Activated naive CD4-positive, alpha-beta T cell treated with Interleukin-2 at 50 U/mL for 16 hours (primary cell): ENCODE measurements at regions not wholly inside any gene's neighbourhood (a gene's known extent, or its start where the extent isn't known, plus 50 kb on each side); places are given as distances from the start of the nearest gene placed in this dataset.

Experiments
- DNase-seq: peaks from one replicate; pipeline ENCODE4 v3.0.0-alpha.2; 2020

DNA sequence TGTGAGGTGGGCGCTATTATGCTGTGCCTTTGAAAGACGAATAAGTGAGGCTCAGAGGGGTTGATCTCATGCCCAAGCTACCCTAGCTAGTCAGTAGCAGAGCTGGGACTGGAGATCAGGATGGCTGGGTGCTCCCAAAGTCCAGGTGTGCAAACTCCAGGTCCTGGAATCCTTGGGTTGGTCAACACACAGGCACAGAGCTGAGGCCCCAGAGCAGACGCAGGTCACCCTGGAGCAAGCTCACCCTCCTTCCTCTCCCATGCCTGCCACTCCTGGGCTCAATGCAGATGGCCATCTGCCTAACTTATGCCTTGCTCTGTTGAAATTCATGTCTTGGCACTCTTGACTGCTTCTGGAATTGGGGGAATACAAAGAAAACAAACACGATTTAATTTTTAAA is 587.2 kb downstream of the PTPRU start:
- DNase-seq = no peak

GRCh38 chr1:29821605-29822004 is 585.3 kb downstream of the PTPRU start:
- DNase-seq = no peak

- DNase-seq = no peak
These were observed 584.1 kb downstream of the PTPRU start for GRCh38 chr1:29820401-29820800.

GRCh38 chr1:29812408-29813135 is 576.2 kb downstream of the PTPRU start:
- DNase-seq = no peak

- no peak for DNase-seq
These were observed 575.5 kb downstream of the PTPRU start for GRCh38 chr1:29811727-29812407.

- DNase-seq = no peak
These were observed 574.9 kb downstream of the PTPRU start for GRCh38 chr1:29811247-29811646.

GRCh38 chr1:29810121-29811120 is 574.1 kb downstream of the PTPRU start:
- DNase-seq = no peak

GRCh38 chr1:29809446-29810120 is 573.3 kb downstream of the PTPRU start:
- DNase-seq = no peak

DNA sequence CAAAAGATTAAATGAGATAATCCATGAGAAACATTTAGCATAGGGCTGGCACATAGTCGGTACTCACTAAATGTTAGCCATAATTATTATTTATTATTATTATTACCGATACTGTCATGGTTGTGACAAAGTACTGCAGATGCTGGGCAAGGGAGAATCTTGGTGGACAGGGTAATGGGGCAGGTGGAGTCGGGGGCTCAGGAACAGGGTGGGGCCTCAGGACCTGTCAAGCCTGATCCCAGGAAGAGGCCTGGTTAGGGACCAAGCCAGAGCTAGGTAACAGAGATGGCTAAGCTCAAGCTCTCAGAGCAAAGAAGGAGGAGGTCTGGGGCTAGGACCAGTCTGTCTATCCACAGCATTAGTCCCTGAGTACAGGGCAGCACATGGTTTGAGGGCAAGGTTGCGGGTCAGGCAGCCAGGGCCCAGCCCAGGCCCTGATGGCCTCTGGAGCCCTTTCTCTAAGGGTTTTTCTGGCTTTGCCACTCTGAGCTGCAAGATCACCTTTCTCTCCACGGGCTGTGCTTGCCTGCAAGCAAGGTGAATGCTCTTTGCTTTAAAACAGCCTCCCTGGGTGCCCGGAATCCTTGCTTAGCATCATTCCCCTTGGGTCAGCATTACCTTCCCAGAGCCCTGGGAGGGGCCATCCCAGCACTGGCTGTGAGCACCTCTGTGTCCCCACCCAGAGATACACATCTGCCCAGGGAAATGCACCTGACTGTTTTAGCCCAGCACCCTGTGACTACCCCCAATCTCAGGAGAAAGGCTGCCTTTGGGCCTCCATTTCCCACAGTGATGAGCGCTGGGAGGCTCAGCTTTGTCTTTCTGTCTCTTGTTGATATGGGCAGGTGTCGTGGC is 572.0 kb downstream of the PTPRU start:
- no peak for DNase-seq

GRCh38 chr1:29807689-29808088 is 571.4 kb downstream of the PTPRU start:
- no peak for DNase-seq

DNA sequence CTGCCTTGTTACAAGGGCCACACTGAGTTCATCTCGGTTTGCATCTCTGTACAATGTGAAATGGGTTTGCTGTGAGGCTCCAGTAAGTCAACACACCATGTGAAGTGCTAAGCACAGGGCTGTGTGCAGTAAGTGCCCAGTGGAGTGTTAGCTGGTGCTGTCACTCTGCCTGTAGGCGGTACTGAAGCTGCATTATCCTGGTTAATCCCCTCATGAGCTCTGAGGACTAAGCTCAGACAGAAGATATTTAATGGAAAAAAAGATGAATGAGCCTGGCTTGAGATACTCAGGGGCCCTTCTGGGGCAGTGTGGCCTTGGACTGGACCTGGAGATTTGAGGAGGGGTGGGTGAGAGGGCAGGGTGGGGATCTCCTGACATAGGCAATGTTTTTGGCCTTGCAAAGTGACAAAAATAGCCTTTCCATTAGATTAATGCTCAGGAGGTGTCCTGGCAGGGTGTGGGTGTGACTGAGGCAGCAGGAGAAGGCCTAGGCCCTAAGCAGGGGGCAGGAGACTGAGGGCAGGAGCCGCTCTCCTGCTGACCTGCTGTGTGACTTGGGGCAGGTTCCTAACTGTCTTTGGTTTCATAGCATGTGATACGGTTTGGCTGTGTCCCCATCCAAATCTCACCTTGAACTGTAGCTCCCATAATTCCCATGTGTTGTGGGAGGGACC is 570.5 kb downstream of the PTPRU start:
- DNase-seq = no peak

DNA sequence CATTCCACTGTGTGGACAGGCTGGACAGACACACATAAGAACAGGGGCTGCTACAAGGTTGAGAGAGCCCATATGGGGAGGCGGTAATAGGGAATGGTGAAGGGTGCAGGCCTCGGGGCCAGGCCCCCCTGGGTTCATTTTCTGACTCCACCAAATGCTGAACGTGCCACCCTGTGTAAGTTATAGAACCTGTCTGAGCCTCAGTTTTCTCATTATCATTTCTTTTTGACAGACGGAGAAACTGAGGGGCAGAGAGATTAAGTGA is 569.5 kb downstream of the PTPRU start:
- no peak for DNase-seq

DNA sequence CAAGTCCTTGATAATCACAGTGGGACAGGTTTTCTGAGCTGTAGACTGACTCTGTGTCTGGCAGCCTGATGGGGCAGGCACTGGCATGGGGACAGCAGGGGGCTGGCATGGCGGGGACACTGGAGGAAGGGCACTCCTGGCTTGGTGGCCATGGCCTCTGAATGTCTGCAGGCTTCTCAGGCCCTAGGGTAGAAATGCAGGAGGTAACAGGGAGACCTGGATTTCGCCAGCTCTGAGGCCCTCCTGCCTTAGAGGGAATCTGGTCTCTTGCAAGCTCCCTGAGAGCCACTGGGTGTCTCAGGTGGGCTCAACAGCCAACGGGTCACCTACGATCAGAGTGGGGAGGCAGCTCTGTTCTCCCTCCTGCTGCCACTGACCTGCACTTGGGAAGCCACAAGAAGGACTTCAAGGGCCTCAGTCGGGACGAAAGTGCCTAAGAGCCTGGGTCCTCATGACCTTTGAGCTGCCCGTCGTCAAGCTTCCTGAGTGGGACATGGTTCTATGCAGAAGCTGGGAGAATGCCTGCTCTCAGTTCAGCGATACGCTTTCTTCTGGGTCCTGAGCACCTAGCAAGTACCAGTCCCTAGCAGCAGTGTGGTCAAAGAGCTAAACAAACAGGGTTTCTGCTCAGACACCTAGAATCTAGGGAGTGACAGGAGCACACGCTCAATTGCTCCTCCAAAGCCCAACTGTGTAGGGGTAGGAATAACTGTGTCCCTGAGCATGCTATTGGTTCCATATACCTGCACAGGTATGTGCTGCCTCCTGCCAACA is 569.0 kb downstream of the PTPRU start:
- DNase-seq = no peak

- no peak for DNase-seq
These were observed 568.0 kb downstream of the PTPRU start for GRCh38 chr1:29804181-29804899.

DNA sequence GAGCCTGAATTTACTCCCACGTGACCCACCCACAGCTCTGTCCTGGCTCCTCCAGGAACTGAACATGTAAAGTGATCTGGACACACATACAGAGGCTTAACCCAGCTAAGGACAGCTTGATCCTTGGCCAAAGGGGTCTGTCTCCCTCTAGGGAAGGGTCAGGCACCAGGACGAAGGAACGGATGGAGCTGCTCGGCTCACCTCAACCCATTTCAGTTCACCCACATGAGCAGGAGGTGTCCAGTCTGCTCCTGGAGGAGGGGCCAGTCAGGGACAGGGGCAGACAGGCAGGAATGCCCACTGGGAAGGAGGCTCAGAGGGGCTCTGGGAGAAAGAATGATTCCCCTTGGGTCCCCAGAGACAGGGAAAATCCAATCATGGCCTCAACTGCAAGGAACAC is 567.2 kb downstream of the PTPRU start:
- no peak for DNase-seq

DNA sequence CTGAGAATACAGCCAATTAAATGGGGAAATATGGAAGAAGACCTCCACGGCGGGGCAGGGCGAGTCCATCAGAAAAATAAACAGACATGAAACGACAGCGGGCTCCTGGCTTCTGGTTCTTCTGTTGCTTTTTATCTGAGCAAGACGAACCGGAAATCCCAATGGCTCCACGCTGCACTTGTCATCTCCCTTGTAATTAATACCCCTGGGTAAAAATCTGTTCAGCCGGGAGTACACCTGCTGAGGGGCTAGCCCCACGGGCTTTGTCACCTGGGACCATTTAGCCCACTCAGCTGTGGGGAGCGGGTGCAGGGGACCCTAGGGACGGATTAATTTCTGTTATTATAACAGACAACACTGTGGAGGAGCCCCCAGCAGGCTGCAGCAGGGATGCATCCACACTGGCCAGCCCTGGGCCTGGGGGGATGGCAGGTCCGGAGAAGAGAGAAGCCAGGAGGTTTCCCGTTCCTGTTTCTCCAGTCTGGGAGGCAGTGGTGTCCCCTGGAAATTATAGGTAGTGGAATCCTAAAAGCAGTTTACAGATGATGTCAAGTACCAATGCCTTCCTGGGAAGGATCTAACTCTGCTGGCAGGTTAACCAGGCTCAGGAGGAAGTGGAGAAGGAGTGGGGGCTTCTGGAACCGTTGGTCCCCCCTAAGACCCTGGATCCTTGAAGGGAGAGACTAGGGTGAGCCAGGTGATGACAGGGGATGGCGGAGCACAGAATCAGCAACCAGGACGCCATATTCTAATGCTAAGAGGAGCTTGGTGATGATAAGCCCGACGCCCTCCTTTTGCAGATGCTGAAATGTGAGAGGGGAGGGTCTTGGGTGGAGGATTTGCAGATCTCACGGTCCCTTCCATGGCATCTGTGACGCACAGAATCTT is 566.1 kb downstream of the PTPRU start:
- DNase-seq = no peak

DNA sequence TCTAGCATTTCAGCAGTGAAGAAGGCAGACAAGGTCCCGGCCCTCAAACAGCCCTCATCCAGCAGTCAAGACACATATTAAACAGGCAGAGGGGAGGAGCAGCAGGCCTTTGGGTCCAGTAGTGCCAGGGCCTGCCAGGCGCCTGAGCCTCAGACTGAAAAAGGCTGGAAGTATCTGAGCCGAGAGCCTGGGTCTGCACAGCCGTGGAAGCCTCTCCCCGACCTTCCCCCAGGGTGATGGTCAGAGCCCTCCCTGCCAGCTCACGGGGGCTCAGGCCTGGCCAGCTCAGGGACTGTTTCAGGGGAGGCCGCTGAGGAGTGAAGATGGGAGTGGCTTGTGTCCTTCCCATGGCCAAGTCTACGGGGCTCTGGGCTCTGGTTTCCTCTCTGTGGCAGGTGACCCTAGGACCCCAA is 565.2 kb downstream of the PTPRU start:
- DNase-seq = no peak

DNA sequence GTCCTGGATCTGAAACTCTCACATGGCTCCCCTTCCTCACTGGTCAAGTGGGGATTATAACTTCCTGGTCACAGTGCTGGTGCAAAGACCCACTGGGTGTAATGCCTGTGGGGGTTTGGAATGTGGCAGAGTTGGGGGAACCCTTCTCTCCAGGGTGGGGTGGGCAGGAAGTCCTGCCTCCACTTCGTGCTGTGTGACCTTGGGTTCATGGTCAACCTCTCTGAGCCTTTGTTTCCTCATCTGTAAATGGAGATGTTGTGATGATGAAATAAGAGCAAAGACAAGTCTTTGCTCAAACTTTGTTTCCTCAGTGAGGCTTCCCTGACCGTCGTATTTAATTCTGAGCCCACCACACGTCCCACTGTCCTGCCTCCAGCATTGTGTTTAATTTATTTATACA is 564.7 kb downstream of the PTPRU start:
- DNase-seq = no peak

- DNase-seq = no peak
These were observed 564.2 kb downstream of the PTPRU start for GRCh38 chr1:29800522-29800956.
